ENCODE measurements at regions not wholly inside any gene's neighbourhood (a gene's known extent, or its start where the extent isn't known, plus 50 kb on each side); places are given as distances from the start of the nearest gene placed in this dataset.

GRCh38 chr12:74482115-74482514 lies 55.5 kb upstream of the ATXN7L3B start:
- no peaks in the 10 kb centered on the region for H3K36me3 ChIP-seq (replicated peaks)
- H3K4me3 ChIP-seq (ENCODE audit: low read depth, low read length), result no peak overlapping the region
- H3K27me3 ChIP-seq (replicated peaks), result no peaks in the 10 kb centered on the region
- no peak overlapping the region for H3K27ac ChIP-seq
- no peak for DNase-seq
- TF ChIP-seq, protein P1, sequence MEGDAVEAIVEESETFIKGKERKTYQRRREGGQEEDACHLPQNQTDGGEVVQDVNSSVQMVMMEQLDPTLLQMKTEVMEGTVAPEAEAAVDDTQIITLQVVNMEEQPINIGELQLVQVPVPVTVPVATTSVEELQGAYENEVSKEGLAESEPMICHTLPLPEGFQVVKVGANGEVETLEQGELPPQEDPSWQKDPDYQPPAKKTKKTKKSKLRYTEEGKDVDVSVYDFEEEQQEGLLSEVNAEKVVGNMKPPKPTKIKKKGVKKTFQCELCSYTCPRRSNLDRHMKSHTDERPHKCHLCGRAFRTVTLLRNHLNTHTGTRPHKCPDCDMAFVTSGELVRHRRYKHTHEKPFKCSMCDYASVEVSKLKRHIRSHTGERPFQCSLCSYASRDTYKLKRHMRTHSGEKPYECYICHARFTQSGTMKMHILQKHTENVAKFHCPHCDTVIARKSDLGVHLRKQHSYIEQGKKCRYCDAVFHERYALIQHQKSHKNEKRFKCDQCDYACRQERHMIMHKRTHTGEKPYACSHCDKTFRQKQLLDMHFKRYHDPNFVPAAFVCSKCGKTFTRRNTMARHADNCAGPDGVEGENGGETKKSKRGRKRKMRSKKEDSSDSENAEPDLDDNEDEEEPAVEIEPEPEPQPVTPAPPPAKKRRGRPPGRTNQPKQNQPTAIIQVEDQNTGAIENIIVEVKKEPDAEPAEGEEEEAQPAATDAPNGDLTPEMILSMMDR (IDR thresholded peaks at IDR 0.05; ENCODE audit: low read depth, low read length, missing control alignments), result no peak
- in situ Hi-C loops (cut with HindIII; ENCODE audit: low pct_ligation_motif_present, low sequenced_read_pairs), result no loop called here

GRCh38 chr12:74483057-74483456 lies 54.6 kb upstream of the ATXN7L3B start:
- DNase-seq, result no peak
- Histone ChIP-seq H3K27me3 (replicated peaks) (no peaks in the 10 kb centered on the region), H3K36me3 (replicated peaks) (no peaks in the 10 kb centered on the region), H3K4me3 (ENCODE audit: low read depth, low read length) (no peak overlapping the region), H3K27ac (no peak overlapping the region)
- in situ Hi-C loops (cut with HindIII; ENCODE audit: low pct_ligation_motif_present, low sequenced_read_pairs), result no loop called here
- TF ChIP-seq, protein P1 (IDR thresholded peaks at IDR 0.05; ENCODE audit: low read depth, low read length, missing control alignments), result no peak

Data from brain microvascular endothelial cell (primary cell).